HG03558 (cell line): ENCODE measurements at regions not wholly inside any gene's neighbourhood (a gene's known extent, or its start where the extent isn't known, plus 50 kb on each side); places are given as distances from the start of the nearest gene placed in this dataset.

Experiments used
- ATAC-seq: cut with Tn5 transposase; IDR thresholded peaks from one replicate; pipeline ENCODE4 v1.9.1; 2021; ENCODE audit warnings: moderate number of reproducible peaks; ENCODE audit not compliant: unreplicated experiment; ENCODE audit errors: extremely low read depth

DNA sequence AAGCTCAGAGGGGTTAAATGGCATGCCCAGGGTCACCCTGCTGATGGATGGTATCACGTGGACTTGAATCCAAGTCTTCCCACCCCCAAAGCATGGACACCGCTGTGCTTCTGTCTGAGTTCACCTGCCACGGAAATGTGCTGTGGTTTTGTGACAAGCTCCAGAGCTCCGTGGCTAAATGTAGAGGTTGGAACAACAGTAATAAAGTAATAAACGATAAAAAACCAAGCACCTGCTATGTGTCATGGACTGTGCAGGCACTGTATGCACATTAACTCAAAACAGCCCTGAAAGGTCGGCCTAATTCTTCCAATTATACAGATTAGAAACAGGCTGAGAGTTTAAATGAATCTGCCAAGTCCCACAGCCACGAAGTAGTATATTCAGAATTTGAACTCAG is 182.1 kb upstream of the NAV2 start:
- ATAC-seq: no peak

DNA sequence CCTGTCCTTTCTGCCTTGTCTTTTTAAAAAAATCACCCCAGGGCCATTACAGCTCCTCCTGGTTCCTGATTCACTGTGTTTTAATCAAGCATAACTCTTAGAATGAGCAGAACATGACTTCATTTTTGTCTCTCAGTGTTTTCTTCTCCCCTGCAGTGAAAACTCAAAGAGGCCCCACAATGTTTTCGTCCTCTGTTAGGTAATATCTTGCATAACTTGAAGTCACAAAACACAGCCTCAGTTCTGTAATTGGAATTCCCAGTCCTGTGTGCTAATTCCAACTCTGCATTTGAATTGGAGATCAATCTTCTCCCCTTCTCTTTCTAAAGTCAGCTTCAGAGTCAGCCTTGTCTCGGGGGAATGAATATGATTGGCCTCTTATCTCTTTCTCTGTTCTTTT is 186.5 kb upstream of the NAV2 start:
- ATAC-seq: no peak

DNA sequence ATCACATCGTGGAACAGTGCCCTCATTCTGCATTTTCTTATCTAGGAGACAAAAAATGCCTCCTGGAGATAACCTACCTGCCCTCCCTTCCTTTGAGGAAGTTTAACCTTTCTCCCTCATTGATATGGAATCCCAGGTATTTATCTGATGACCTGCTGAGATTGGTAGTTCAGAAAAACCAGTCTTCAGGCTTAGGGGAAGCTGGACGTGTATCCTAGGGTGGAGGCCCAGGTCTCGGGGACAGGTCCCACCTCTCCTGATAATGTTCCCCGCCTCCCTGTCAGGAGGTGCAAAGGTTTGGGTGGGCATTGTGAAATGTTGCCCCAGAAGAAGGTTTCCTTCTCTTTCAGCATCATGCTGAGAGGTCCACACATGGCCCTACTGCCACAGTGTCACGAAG is 186.9 kb upstream of the NAV2 start:
- no peak for ATAC-seq

DNA sequence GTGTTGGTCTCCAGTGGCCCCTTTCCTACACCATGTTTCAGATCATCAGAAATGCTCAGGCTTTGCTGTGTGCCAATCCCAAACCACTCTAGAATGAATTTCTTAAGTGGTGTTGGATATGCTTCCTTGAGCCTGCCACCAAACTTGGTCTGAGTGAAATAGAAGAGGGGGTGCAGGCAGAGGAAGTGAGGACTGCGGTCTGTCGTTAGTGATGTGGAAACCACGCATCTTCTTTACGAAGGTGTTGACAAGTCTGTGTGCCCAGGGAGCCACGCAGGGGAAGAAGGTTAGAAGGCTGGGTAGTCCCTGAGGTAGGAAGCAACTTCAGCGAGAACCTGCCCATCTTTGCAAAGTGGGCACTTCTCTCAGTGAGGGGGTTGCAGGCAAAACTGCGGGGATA is 187.4 kb upstream of the NAV2 start:
- peak; percentile 79 for ATAC-seq

DNA sequence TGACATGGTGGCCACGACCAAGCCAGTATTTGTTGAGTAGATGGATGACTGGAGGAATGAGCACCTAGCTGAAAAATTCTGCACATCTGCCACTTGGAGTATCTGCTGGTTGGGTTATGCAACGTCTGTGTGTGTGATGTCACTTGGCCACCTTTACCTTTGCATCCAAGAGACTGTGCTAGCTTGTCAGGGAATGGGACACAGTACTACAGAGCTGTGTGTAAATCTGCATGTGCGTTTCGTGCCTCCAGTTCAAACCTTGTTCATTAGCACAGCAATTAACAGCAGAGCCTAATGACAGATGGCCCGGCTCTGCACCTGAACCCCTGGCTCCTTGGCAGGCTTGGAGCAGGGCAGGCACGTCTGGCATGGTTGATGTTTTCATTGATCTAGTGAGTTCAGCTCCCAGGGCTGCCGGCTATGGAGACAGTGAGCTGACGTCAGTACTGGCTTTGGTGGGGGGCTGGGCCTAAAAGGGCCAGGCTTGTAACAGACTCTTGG is 188.4 kb upstream of the NAV2 start:
- ATAC-seq: no peak

DNA sequence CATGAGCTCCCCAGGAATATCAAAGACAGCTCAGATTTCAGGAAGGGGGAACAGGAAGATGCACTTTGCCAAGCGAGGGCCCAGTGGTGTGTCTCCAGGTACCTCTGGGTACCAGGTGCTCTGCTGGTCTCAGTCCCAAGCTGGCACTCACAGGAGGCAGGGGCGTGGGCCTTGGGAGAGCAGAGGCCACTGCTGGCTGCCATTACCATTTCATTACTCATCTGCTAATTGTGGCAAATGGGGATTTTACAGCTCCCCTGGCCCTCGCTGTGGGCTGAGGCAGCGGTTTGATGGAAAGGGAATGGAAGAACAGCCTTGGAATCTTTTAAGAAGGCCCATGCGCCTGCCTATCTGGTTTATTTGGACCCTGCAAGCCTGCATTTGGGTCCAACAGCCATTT is 192.0 kb upstream of the NAV2 start:
- ATAC-seq: no peak

DNA sequence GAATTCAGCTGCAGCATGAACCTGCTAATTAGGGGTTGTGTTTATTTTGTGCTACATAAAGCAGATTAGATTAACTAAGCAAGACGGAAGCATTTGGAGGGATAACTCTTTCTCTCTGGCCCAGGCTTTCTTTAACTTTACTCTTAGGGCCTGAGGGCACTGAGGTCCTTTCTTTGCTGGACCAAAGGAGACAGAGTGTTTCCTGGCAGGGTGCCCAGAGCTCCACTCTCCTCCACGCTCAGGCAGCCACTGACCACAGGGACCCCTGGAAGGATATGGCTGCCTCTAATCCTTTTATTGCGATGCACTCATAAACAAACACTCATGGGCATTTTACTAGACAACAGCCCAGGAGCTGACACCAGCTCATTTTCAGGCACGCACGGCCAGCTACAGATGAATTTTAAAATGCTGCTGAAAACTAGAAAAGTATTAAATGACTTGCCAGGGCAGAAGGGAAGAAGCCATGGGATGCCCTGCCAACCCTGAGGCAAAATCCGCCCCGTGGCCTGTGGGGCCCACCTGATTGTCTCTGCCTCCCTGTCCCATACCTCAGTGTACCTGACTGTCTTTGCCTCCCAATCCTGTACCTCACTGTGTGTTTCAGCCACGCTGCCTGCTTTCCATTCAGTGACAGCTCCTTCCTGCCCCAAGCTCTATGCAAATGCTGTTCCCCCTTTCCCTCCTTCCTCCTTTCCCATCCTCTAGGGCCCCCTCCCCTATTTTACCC is 192.6 kb upstream of the NAV2 start:
- ATAC-seq: no peak

DNA sequence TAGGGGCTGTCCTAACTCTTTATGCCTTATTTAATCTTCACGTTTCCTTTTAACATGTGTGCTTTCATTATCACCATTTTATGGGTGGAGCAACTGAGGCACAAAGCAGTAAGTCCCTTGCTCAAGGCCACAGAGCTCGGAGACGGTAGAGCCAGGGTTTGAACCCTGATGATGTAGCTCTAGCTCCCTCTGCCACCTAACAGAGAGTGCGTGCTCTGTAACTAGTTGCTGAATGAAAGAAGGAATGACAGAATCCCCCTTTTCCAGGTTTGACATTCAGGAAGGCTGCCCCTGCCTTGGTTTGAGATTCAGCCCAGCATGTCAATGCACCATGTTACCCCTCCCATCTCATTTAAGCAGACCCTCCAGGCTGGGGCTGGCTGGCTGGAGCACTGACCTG is 193.3 kb upstream of the NAV2 start:
- ATAC-seq: no peak

DNA sequence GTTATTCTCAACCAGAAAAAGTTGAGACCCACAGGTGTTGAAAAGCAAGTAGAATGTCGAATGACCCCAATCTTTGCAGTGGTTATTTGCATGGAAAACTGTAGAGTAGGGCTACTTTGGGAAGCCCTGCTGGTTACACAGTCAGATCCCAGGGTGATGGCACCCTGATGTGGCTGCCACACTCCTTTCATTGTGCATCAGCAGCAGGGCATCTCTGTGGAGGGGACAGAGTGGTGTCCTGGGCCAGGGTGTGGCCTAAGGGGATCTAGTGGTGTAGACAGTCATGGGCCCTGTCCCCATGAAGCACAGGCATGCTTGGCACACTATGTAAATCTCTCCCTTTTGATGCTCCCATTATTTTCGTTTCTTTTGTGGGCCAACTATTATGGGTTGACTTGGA is 199.4 kb upstream of the NAV2 start:
- no peak for ATAC-seq

DNA sequence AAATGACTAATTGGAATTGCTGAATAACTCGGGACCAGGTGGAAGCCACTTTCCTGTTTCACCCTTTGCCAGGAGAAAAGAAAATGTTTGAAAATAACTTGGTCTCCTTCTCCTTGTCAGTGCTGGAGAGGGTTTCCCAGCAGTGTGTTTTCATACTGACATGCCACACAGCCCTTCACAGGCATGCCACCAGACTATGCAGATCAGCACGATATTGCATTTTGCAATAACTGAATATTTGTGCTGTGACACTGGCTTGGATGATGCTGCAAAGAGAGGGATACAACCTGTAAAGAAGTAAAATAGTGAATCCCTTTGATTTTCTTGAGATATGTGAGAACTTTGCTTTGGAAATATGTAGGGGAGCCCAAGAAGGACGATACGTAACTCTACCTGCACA is 200.0 kb upstream of the NAV2 start:
- no peak for ATAC-seq

DNA sequence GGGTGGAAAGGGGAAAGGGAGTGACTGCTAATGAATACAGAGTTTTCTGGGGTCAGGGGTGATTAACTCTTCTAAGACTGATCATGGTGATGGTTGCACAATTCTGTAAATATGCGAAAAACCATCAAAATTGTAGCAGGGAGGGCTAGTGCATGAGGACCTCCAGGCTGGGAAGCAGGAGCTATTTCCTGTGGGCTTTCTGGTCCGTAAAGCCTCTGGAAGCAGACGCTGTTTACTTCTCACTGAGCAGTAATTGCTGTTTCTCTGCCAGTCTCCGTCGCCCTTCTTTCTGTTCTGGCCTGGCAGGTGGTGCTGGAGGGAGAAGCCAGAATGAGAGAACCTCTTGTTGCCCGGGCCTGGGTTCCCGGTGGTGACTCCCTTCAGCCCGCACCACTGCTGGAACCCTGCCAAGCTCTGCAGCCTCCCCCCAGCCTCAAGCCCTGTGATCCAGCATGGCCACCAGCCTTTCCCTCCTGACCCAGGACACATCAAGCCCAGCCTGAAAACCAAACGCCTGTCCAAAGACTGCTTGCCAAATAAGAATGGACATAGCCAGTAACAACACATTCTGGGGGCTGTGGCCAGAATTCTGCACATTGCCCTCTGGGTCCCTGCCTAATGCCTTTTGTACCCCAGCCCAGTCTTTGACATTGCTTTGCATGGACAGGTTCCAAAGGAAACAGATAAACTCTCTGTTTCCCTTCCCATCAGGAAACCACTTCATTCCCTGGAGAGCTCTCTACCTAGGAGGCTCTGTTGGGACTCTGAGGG is 201.0 kb upstream of the NAV2 start:
- no peak for ATAC-seq

DNA sequence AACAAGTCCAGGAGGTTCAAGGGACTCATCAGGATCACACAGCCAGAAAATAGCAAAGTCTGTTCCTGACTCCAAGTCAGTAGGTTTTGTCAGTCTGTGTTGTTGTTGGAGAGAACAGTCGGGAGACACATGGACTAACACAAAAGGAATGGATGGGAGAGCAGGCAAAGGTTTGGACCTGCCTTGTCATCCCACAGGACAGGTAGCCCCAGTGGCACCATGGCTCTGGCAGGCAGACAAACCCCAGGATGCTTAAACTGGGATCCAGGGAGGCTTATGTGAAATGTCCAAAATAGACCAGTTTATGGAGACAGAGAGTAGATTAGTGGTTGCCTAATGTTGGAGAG is 201.6 kb upstream of the NAV2 start:
- no peak for ATAC-seq

DNA sequence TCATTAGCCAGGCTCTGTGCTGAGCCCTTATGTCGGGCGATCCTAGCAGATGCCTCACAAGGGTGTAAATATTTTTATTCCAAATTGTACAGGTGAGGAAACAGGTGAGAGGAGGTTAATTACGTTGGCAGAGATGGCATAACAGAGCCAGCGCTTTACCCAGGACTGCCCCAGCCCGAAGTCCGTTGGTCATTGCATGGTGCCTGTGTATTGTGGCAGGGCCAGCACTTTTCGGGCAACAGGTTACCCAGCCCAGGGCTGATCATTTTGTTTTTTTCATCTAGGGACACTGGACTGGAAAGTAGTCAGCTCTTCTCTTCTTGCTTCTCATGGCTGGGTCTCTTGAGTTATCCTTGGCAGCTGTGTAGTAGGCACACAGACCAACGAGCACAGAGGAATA is 202.2 kb upstream of the NAV2 start:
- ATAC-seq: no peak

DNA sequence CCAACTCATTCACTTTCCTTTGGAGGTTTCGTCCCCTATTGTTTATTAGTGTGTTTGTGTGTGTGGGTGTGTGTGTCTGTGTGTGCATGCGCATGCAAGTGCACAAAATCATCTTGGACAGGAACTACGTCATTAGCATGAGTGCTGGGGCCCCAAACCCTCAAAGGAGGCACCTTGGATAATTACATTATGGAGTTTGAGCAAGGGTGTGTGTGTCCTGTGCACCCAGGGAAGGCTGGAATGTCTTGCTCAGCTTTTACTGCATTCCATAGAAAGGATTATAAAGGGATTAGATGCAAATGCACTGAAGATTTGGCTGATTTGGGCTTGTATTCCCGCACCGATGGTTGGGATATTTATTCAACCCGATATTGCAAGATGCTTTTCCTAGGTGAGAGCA is 203.4 kb upstream of the NAV2 start:
- no peak for ATAC-seq

DNA sequence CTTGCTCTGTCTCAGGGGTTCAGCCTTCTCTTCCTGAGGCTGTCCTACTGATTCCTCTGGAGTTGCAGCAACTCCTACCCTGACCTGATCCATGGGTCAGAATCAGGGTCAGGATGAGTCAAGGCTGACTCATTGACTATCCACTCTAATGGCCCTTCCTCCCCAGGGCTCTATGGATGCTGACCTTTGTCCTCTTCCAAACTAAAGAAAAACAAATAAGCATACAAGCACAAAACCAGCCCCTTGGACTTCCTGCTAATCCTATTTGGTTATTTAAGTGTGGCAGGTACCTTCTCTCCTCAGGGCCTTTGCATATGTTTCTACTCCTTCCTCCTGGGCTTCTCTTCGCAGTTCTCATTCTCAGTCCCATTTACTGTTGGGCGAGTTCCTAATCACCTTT is 204.5 kb upstream of the NAV2 start:
- no peak for ATAC-seq

DNA sequence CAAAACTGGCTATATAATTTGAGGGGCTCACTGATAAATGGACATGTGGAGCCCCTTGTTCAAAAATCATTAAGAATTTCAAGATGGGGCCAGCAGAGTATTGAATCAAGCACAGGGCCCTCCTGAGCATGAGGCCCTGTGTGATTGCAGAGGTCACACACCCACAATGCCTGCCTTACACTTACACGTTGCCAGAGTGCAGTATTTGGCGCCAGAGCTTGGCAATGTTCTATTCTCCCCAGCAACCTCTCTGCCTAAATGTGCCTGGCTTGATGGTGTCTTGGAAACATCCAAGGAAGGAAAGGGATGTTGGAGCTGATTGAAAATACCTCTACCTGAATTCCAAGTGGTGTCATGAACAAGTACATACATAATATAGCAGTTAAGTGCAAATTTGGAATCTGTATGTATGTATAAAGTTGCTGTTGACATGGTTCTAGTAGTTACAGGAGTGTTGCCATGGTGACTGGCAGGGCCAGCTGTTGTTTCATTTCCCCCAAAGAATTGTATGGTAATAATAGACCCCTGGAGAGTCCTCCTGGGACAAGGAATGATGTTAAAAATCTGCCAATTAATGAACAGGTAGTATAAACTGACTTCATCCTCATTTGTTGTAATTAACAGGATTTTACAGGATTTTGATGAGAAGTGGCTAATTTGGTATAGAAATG is 205.7 kb upstream of the NAV2 start:
- no peak for ATAC-seq

DNA sequence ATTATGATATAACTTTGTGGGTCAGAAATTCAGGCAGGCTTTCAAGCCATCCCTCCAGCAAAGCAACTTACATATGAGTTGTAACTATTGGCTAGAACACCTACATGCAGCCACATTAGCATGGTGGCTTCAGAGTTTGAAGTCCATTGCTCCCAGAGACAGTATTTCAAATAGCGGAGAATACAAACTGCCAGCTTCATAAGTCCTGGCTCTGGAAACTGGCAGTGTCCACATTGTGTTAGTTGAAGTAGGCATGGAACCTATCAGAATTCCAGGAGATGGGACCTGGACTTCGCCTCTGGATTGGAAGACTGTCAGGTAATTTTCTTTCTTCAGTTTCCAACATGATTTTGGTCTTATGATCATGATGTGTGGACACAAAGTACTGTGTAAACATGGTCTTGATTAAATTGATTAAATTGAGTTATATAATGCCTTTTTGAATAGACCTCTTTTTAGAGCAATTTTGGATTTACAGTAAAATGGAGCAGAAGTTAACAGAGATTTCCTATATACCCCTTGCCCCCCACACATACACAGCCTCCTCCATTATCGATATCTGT is 209.9 kb upstream of the NAV2 start:
- no peak for ATAC-seq

DNA sequence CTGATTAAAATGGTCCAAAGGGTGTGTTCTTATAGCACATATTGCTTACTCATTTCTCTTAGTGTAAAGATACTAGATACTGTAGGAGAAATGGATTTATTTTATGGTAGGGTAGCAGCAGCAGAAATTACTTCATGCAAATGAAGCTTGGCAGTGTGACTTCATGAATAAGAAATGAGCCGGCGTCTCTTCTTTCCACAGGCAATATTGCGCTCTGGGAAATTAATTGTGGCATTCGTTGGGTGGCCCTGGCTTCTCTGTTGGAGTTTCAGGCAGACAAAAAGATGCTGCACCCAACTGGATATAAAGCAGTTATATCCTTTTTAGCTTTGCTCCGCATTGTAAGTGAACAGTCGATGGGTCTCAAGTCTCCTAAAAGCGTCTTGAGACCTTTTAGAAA is 211.0 kb upstream of the NAV2 start:
- ATAC-seq: no peak

DNA sequence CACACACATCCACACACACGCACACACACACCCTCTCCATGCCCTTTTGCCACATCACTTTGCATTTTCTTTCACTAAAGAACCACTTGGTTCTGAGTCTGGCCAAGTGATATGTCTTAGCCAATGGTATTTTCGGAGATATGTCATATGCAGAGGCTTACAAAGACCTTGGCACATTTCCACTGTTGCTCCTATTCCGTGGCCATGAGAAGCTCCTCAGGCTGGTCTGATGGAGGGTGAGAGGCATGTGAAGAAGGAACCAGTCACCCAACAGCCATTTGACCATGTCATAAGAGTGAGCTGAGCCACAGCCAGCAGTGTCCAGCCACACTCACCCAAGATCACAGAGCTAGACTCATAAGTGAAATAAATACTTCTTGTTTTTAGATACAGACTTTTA is 212.6 kb upstream of the NAV2 start:
- no peak for ATAC-seq

DNA sequence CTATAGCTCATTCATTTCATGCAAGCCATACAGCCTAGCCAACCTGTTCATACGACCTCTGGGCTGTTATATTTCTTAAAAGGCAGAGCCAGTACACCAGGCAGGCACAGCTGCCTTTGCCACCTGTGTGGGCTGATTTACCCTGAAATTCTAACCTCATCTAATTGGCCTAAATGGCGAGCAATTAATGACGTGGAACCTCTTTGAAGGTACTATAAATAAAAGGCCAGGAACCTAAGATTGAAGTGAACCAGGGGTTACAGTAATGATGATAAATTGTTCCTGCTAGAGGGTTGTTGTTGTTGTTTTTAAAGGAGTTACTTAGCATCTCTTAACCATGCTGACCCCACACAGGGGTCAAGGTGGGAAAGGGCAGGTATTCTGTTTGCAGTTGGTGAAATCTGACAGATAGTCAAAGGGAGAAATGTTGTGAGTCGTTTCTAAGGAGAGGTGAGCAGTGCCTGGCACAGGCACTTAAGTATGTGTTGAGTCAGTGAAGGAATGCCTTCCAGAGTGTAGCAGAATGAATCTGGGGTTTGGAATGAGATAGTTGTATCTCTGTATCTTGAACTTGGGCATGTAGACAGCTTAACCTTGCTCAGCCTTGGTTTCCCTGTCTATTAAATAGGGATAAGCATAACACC is 213.5 kb upstream of the NAV2 start:
- ATAC-seq: no peak
